PFSK-1 (cell line): ENCODE measurements at regions not wholly inside any gene's neighbourhood (a gene's known extent, or its start where the extent isn't known, plus 50 kb on each side); places are given as distances from the start of the nearest gene placed in this dataset.

Experiments
- POLR2AphosphoS5 ChIP-seq: IDR thresholded peaks from 2 replicates; pipeline ENCODE4 v1.6.1; 2012; ENCODE audit warnings: low read depth, mild to moderate bottlenecking, control low read depth, low read length, moderate library complexity
- TAF1 ChIP-seq: IDR thresholded peaks from 2 replicates; pipeline ENCODE4 v1.6.1; 2012; ENCODE audit warnings: low read length, control low read depth, borderline replicate concordance; ENCODE audit not compliant: insufficient read depth

DNA sequence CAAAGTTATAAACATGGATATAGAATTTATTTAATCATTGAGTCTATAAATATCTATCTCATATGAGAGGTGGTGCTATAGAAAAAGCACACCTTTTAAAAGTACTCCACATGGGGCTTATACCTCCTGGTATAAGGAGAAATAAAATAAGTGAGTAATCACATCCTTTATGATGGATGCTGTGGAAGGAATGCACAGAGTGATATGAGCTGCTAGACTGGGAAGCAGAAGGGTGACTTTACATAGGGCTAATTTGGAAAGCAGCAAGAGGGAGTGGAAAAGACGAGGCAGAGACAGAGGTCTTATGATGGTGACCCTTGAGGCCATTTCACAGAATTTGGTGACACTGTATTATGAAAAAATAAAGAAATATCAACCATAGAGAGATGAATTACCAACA is 59.4 kb upstream of the AHR start:
- TF ChIP-seq TAF1 (no peak), POLR2AphosphoS5 (no peak)
